Type B pancreatic cell (in vitro differentiated cells): ENCODE measurements at regions not wholly inside any gene's neighbourhood (a gene's known extent, or its start where the extent isn't known, plus 50 kb on each side); places are given as distances from the start of the nearest gene placed in this dataset.

Experiments used
- DNase-seq: peaks from one replicate; pipeline ENCODE4 v3.0.0; 2021; ENCODE audit warnings: mixed read lengths; ENCODE audit not compliant: unreplicated experiment; ENCODE audit errors: extremely low spot score
- H3K27ac Mint-ChIP-seq: 2 replicates; pipeline ENCODE4 v1.8.0; 2021; ENCODE audit warnings: mild to moderate bottlenecking, mixed read lengths
- H3K27me3 Mint-ChIP-seq: 2 replicates; pipeline ENCODE4 v1.8.0; 2021; ENCODE audit warnings: mixed read lengths
- H3K36me3 Mint-ChIP-seq: 2 replicates; pipeline ENCODE4 v1.8.0; 2021; ENCODE audit warnings: mixed read lengths
- H3K4me1 Mint-ChIP-seq: one replicate; pipeline ENCODE4 v1.8.0; 2021; ENCODE audit warnings: mixed read lengths; ENCODE audit not compliant: unreplicated experiment
- H3K4me3 Mint-ChIP-seq: 2 replicates; pipeline ENCODE4 v1.8.0; 2021; ENCODE audit warnings: mild to moderate bottlenecking, mixed read lengths
- H3K9me3 Mint-ChIP-seq: 2 replicates; pipeline ENCODE4 v1.8.0; 2021; ENCODE audit warnings: mixed read lengths
- CTCF ChIP-seq: fragments of 200-600 bp; sonication (generic); conservative IDR thresholded peaks from 2 replicates; pipeline ENCODE4 v1.5.0; 2021; ENCODE audit warnings: antibody characterized with exemption, mild to moderate bottlenecking

GRCh38 chr4:17260166-17260907 lies 251.6 kb downstream of the QDPR start:
- TF ChIP-seq CTCF, result no peak
- H3K4me3 Mint-ChIP-seq, result no peak overlapping the region
- H3K27ac Mint-ChIP-seq, result no peak overlapping the region
- no peak for DNase-seq
- no peaks in the 10 kb centered on the region for H3K27me3 Mint-ChIP-seq
- H3K4me1 Mint-ChIP-seq, result no peaks in the 10 kb centered on the region
- H3K36me3 Mint-ChIP-seq, result no peaks in the 10 kb centered on the region
- H3K9me3 Mint-ChIP-seq, result no peaks in the 10 kb centered on the region

GRCh38 chr4:17258106-17258505 lies 253.8 kb downstream of the QDPR start:
- no peak for TF ChIP-seq CTCF
- Mint-ChIP-seq H3K36me3 (no peaks in the 10 kb centered on the region), H3K9me3 (no peaks in the 10 kb centered on the region), H3K27me3 (no peaks in the 10 kb centered on the region), H3K4me1 (peaks cover 8% of the 10 kb centered on the region), H3K27ac (no peak overlapping the region), H3K4me3 (no peak overlapping the region)
- no peak for DNase-seq

- no peak for DNase-seq
- Mint-ChIP-seq H3K27me3 (no peaks in the 10 kb centered on the region), H3K27ac (no peak overlapping the region), H3K4me1 (peaks cover 27% of the 10 kb centered on the region), H3K4me3 (no peak overlapping the region), H3K36me3 (no peaks in the 10 kb centered on the region), H3K9me3 (no peaks in the 10 kb centered on the region)
- no peak for TF ChIP-seq CTCF
Observed at GRCh38 chr4:17252131-17252530, 259.8 kb downstream of the QDPR start.

- TF ChIP-seq CTCF, result no peak
- Mint-ChIP-seq H3K27ac (no peak overlapping the region), H3K4me1 (peaks cover 27% of the 10 kb centered on the region), H3K36me3 (no peaks in the 10 kb centered on the region), H3K27me3 (no peaks in the 10 kb centered on the region), H3K9me3 (no peaks in the 10 kb centered on the region), H3K4me3 (no peak overlapping the region)
- no peak for DNase-seq
Observed at GRCh38 chr4:17251101-17251500, 260.8 kb downstream of the QDPR start.

- H3K4me1 Mint-ChIP-seq, result peaks cover 27% of the 10 kb centered on the region
- H3K27ac Mint-ChIP-seq, result no peak overlapping the region
- no peak overlapping the region for H3K4me3 Mint-ChIP-seq
Observed at GRCh38 chr4:17250591-17250990, 261.3 kb downstream of the QDPR start.

More at GRCh38 chr4:17250591-17250990, 261.3 kb downstream of the QDPR start:
- no peak for DNase-seq
- TF ChIP-seq CTCF, result no peak
- Mint-ChIP-seq H3K9me3 (no peaks in the 10 kb centered on the region), H3K27me3 (no peaks in the 10 kb centered on the region), H3K36me3 (no peaks in the 10 kb centered on the region)
